ENCODE measurements at regions not wholly inside any gene's neighbourhood (a gene's known extent, or its start where the extent isn't known, plus 50 kb on each side); places are given as distances from the start of the nearest gene placed in this dataset.

DNA sequence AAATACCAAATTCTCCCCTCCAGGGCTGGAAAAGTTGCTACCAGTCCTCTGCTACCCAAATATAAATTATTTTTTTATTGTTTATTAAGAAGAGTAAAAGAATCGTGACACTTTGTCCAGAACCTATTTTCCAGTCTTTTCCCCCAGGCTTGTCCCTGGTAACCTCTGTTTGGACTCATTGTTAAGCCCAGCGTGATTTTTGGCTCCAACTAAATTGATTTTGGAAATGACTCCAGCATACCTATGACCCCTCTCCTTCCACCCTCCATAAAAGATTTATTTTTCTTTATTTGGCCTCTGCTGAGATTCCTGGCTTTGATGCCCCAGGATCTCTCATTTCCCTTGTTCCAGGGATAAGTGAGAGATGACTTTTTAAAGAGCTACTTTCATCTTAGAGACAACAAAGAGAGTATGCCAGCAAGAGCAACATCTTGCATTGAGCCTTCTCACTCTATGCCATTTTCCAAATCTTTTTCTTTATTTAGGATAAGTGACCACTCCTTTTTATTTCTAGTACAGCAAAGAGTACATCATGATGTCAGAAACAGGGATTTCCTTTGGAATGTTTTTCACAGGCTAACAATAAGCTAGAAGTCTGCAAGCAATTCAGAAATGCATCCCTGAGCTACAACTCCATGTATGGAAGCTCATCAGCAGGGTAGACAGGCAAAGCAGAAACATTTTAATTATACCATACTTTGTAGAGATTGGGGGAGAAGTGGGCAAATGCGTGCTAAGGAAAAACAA, 75.8 kb downstream of the DAD1 start:
- DNase-seq = no peak

DNA sequence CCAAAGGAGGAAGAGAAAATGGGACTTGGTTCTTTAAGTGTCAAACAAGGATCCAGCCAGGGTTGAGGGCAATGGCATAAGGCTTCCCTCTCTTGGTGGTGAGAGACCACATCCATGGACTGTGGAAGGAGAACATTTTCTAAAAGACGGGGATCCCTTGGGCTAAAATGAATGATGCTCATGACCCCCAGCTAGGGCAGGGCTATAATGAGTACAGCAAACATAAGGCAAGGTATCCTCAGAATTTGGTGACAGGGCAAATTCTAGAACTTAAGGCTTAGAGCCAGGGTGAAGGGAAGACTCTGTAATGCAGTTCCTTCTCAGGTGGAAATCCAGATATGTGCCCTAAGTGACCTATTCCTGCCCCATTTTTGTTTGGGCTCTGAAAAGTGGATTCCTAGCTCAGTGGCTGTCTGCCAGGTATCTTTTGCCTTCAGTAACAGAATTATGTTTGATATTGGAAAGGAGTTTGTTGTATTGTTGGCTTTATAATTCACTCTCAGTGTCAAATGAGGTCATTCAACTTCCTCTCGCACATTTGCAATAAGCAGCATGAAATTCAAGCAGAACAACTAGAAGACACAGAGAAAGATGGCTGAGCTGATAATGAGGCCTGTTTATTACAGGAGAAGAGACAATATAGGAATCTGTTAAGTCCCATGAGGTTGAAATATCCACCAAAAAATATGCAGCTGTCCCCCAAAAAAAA, 76.8 kb downstream of the DAD1 start:
- no peak for DNase-seq

DNA sequence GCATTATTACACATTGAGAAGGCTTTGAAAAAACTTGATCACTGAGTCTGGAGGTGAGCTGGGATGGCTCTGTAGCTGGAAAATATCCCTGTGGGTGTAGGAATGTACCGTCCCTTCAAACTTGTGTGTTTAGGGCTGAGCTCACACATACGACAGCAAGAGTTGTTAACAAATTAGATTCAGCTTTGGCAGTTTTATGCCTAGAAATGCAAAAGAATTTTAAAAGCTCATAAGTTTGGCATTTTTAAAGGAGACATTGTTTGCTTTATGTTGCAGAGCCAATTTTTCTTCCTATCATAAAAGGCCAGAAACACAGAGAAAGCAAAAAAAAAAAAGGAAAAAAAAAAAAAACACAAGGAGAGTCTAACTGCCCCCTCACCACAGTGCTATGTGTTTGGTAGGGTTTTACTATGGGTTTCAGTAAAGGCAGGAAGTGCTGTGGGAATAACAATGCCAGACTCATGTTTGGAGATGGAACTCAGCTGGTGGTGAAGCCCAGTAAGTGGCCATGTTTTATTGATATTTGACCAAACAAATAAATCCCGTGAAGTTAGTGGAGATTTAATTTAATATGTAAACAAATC, 78.4 kb downstream of the DAD1 start:
- no peak for DNase-seq

DNA sequence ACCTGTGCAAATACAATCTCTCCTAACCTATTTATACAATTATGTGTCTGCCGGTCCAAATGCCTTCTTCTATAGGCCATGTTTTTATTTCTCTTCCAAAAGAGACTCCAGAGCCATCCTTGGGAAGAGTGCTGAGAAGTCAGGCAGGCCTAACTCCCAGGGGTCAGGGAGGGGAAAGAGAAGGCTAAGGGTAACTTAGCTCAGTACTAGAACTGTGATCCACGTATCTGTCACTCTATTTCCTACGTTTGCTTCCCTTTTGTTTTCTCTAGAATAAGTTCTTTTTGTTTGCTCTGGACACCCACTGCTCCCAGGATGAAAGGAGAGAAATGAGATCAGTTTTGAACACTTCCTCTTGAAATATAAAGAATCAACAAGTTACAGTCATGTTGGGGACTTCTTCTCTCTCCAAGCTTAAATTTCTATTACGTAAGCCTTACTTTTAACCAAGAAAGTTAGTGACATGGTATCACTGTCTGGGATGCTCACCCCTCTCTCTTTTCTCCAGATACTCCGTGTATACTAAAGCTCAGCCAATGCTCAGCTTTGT, 79.2 kb downstream of the DAD1 start:
- DNase-seq = no peak

DNA sequence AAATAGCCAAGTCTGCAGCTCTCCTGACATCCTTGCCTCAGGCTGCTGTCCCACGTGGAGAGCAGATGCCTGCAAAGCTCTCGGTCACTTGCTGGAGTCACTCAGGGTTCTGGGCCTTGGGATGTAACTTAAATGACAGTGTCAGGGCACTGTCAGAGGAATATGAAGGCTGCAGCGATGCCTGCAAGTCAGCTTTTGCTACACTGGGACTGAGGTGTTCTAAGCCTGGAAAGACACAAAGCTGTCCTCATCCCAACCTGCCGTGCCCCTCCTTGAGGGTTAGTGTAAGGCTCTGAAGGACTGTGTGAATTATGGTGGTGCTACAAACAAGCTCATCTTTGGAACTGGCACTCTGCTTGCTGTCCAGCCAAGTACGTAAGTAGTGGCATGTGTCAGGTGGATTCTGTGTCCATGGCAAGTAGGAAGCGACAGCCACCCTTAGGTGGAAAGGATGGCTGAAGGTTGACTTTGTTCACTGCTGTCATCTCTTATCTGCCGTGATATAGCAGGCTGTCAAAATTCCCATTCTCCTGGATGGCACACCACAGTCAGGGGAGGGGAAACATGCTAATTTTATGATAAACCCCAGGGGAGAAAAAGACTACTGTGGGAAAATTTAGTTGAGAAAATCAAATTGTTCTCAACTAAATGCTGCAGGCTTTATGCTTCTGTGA, 79.9 kb downstream of the DAD1 start:
- no peak for DNase-seq

DNA sequence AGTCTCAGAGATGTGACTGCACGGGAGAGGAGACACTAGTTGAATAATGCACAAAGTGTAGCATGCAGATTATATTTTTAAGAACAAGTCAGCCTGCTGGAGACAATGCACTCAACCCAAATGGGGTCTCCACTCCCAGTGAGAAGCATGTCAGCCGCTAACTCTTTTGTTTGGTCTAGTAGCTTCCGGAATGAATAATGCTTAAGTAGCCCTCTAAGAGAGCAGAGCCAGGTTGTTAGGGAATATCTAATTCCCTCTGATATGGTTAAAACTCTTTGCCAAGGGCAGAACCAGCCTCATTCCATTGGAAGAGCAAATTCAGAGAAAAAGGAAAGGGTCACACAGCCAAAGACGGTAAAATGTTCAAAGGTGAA, 80.4 kb downstream of the DAD1 start:
- no peak for DNase-seq

DNA sequence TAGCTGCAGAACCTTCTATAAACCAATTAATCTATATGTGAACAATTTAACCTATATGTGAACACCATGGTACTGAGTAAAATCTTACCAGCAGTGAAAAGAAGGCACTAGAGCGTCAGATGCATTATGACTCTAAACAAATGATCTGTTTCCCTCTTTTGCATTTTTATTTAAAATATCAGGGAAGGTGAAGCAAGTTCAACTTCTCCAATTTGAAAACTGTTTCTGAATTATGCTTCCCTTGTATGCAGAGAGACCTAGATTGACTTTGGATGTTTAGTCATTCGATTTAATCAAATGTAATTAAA, 80.9 kb downstream of the DAD1 start:
- DNase-seq = no peak

DNA sequence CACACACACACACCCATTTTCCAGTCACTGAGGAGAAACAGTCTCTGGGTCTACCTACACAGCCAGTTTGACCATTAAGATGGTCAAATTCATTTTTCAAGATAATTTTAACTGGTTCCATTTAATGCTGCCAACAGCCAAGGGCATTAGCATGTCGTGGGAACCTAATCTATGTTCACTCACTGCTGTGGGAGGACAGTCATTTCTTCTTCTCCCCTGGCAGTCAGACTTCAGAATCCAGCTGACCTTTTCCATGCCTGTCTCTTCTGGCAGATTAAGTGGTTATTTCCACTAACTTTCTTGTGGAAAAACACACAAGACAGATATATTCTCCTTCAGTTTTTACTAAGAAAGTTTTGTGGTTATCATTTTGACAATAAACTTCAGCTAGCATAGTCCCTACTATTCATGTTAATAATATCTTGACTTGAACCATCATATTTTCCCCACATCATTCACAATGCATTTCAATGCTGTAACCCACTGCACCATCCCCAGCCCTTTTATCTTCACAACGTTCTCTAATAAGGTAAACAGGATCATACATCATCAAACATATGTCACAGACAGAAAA, 82.2 kb downstream of the DAD1 start:
- no peak for DNase-seq

DNA sequence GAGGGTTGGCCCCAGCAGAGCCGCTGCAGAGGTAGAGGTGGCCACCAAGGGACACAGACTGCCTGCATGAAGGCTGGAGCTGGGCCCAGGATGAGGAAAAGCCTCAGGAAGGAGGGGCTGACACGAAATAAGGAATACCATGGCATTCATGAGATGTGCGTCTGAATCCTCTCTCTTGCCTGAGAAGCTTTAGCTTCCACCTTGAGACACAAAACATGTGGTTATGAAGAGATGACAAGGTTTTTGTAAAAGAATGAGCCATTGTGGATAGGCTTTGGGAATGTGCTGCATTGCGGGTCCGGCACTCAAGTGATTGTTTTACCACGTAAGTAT, 82.7 kb downstream of the DAD1 start:
- no peak for DNase-seq

DNA sequence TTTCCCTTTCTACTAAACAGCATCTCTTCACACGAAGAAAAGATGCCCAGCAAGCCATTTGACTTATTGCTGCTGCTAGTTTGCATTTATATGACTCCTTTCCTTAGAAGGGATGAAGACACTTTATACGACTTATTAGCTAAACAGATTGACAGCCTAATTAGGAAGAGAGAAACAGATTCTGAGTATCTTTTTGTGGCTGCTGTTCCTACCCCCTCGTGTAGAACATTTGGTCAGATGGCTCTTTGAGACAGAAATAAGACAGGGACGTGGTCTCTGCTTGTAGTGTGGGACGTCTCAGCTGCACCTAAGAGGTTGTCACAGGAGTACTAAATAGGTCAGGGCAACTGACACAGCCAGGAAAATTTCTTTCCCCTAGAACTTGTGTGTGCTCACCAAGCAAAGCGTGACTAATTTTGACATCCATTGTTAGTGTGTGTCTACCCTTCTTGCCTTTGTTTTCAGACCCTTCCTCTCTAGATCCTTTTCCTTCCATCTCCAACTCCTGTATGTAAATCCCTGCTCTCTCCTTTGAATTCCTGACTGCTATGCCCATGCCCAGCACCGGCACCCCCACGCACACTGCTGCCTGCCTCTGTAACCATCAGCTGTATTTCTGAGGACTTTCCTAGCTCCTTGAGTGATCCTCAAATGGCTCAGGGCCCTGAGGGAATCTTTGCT, 83.2 kb downstream of the DAD1 start:
- DNase-seq = no peak

DNA sequence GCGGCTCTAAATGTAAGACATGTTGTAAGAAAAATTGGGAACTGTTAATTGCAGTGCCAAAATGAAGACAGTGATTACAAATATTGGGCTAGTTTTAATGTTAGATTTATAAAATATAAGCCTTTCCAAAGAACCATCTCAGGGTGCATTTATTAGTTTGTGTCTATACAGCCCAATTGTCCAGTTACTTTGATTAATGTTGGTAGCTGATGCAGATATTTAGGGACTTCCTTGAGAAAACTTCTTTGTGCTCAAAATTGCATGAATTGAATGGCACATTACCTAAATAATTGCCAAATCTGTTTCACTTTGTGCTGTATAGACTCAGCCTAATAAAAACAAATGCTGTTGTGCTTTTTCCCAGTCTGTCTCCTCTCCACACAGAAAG, 83.7 kb downstream of the DAD1 start:
- no peak for DNase-seq

DNA sequence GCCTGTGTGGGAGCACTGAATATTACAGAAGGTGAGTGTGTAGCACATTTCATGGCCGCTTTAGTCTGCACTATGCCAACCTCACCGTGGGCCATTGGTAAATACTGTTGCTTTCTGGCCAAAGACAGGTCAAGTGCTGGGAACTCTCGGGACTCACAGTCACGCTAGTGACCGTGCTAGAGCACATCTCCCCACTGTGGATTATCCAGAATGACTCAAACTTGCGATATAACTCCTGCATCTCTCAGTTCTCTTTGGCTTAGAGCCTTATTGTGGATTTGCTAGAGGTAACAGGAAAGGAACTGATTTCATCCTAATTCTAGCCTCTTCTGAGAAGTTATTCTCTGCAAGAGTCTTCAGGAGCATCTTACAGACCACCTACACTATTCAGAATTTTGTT, 86.5 kb downstream of the DAD1 start:
- no peak for DNase-seq

DNA sequence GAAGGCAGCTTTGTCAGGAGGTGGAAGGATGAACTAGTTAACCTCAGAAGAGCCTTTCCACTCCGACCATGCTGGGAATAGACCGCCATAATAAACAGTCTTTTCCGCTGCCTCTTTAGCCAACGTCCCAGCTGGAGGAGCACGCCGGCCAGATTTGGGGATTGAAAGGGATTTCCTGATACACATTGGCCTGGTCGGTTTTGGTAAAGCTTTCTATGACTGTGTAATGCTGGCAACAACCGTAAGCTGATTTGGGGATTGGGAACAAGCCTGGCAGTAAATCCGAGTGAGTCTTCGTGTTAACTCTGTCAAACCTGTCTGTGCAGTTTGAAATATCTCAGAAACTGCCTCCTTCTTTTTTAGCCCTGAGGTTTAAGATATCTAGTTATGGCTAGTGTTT, 87.0 kb downstream of the DAD1 start:
- DNase-seq = no peak

DNA sequence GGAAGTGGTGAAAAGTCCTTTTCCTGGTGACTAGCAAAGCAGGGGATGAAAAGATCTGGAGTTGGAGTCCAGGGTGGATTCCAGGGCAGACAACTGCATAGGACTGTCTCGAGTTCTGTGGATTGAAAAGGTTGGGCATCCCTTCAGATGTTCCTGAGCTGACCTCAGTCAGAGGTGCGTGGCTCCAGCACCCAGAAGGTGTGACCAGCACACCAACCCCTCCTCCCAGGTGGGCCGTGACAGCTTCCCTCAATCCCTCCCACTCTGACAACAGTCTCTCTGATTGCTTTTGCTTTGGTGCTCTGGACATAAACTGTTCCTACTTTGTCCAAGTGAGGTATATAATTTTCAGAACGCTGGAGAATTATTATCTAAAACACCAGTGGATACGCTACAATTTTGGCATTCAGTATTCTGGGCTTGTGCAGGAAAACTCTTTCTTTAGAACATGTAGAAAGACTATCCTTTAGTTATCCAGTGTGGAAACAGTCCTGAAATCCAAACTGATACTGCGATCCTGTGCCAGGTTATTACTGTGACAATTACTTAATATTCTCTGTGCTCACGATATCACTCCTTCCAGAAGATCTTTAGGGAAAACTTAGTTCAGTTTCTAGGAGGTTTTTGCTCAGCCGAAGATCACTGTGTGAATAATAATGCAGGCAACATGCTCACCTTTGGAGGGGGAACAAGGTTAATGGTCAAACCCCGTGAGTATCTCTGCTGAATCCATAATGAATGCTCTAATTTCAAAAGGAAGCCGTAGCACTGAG, 87.9 kb downstream of the DAD1 start:
- DNase-seq = no peak

DNA sequence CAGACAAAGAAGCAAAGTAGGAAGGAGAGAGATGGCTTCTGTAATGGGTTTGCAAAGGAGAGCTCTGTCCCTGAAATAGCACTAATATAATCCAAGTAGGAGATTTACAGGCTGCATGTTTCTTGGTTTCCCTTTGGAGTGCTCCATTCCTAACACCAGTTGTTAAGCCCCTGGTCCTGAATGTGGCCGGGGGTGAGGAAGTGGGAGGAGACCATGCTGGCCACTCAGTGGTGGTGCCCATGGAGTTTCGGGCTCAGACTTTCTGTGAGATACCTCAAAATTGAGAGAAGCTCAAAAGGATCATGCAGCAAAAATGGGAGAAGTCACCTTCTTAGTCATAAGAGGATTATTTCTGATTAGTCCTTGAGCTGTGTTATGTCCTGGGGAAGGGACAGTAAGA, 88.5 kb downstream of the DAD1 start:
- DNase-seq = no peak

DNA sequence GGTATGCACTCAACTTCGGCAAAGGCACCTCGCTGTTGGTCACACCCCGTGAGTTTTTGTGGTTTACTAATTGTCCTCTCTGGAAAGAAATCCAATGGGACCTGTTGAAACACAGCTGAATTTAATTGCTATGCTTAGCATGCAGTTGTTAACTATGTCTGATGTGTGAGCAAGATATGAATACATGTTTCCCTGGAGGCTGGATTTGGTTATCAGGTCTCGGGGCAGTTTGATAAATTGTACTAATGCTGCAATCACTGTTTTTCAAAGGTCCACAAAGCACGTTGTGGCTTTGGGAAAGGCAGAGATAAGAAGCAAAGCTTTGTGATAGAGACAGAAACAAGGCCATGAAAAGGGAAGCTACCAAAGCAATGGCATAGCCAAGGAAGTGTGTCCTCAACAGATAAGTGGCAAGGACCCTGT, 91.3 kb downstream of the DAD1 start:
- no peak for DNase-seq

DNA sequence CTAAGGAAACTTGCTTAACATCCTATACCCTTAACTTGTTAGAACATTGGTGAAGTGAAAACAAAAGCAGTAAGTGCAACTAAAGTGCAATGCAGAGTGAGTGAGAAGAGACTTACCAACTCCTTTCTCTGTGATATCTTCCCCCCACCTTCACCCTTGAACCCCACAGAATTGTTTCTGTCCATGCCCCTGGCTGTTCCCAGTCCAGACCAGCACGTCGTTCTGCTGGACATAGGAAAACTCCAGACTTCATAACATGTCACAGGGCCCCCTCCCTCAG, 91.9 kb downstream of the DAD1 start:
- no peak for DNase-seq

DNA sequence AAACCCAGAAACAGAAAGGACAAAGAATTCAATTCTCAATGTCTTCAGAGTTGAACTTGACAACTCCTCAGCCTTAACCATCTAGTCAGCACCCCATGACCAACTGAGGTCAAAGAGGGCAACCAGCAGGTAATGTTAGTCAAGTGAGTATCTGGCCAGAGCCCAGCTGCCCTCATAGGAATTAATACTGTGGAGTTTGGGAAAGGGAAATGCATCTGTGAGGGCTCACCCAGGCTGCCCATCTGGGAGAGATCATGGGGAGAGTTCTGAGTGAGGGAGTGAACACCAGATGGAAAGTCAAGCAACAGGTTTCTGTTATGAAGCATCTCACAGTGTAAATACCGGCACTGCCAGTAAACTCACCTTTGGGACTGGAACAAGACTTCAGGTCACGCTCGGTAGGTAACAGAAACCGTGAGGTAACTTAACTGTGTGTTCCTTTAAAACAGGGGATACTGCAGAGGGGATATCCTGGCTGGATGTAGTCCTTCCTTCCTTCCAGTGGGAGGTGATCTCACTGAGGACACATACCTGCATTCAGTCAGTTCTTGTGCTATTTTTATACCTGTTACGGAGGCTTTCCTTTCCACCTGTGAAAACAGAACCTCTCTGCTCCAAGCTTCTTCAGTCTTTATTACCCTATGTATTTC, 94.4 kb downstream of the DAD1 start:
- no peak for DNase-seq

DNA sequence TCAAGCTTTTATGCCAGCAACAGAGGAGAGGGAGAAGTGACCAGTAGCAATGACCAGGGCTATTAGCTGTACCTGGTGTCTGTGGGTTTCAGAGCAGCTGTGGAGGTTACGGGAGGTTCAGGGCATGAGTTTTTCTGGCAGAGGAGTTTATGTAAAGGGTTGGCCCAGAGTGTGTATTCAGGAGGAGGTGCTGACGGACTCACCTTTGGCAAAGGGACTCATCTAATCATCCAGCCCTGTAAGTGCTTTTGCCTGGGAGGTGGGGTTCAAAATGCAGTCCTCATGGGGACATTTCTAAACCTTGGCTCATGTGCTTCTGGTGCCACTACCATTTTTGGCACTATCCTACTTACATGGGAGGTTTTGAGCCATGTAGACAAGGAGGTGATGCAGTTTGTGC, 95.3 kb downstream of the DAD1 start:
- no peak for DNase-seq

DNA sequence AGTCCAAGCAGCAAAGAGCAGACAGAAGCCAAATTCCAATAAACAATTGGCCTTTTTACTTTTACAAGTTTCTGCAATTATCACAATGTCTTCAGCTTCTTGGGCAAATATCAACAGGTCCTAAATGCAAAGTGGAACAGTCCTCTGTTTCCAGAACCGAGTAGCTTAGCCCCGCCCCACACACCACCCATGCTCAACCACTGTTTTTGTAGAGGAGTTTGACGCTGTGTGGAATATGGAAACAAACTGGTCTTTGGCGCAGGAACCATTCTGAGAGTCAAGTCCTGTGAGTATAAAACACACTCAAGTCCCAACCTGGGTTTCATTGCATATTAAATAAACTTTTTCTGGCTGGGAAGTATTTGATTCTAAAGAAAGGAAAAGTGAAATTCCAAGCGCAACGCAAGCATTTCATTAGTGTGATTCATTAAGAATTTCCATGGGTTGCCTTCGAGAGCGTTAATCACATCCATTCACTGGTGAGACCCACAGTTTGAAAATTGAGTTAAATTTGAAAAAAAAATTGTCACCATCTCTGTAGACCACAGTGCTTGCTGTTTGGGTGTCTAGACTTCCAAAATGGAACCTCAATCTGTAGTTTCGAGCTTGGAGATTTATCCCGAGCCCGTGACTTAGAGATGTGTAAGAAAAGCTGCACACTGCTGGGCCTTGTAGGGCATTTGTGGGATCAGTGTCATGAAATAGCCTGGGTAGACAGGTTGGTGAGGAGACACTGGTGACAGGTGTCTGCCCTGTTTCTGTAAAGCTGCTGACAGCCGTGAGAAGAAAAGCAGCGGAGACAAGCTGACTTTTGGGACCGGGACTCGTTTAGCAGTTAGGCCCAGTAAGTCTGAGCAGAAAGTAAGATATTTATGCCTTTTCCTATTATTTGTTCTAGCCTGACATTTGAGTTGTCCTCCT, 96.1 kb downstream of the DAD1 start:
- no peak for DNase-seq

Data from right kidney (tissue), 1 donor.